Glutamatergic neuron (in vitro differentiated cells): ENCODE measurements at regions not wholly inside any gene's neighbourhood (a gene's known extent, or its start where the extent isn't known, plus 50 kb on each side); places are given as distances from the start of the nearest gene placed in this dataset.

Source experiments
- DNase-seq: peaks from one replicate; pipeline ENCODE4 v3.0.0; 2022
- H3K27ac Mint-ChIP-seq: one replicate; pipeline ENCODE4 v1.8.0; 2020; ENCODE audit warnings: mild to moderate bottlenecking, mixed read lengths, inconsistent platforms; ENCODE audit not compliant: unreplicated experiment
- H3K27me3 Mint-ChIP-seq: one replicate; pipeline ENCODE4 v1.8.0; 2020; ENCODE audit warnings: mild to moderate bottlenecking, moderate library complexity, mixed read lengths, inconsistent platforms; ENCODE audit not compliant: unreplicated experiment
- H3K36me3 Mint-ChIP-seq: one replicate; pipeline ENCODE4 v1.8.0; 2020; ENCODE audit warnings: mild to moderate bottlenecking, mixed read lengths, inconsistent platforms; ENCODE audit not compliant: unreplicated experiment
- H3K4me1 Mint-ChIP-seq: one replicate; pipeline ENCODE4 v1.8.0; 2020; ENCODE audit warnings: mild to moderate bottlenecking, low read depth, mixed read lengths, inconsistent platforms; ENCODE audit not compliant: unreplicated experiment
- H3K4me3 Mint-ChIP-seq: one replicate; pipeline ENCODE4 v1.8.0; 2020; ENCODE audit warnings: mild to moderate bottlenecking, mixed read lengths, inconsistent platforms; ENCODE audit not compliant: unreplicated experiment
- H3K9me3 Mint-ChIP-seq: one replicate; pipeline ENCODE4 v1.8.0; 2020; ENCODE audit warnings: mild to moderate bottlenecking, moderate library complexity, mixed read lengths, inconsistent platforms; ENCODE audit not compliant: unreplicated experiment
- CTCF ChIP-seq: fragments of 200-600 bp; sonication (generic); IDR thresholded peaks from one replicate; pipeline ENCODE4 v1.5.0; 2021; ENCODE audit not compliant: partially characterized antibody, unreplicated experiment

GRCh38 chr12:60014436-60014835, 418.6 kb downstream of the SLC16A7 start:
- Mint-ChIP-seq H3K27me3 (peaks cover 2% of the 10 kb centered on the region), H3K9me3 (no peaks in the 10 kb centered on the region), H3K36me3 (no peaks in the 10 kb centered on the region), H3K4me3 (no peak overlapping the region), H3K27ac (no peak overlapping the region), H3K4me1 (no peaks in the 10 kb centered on the region)
- TF ChIP-seq CTCF: no peak
- no peak for DNase-seq

- H3K4me3 Mint-ChIP-seq: no peak overlapping the region
- no peak for TF ChIP-seq CTCF
- H3K27ac Mint-ChIP-seq: no peak overlapping the region
- no peak for DNase-seq
- H3K4me1 Mint-ChIP-seq: no peaks in the 10 kb centered on the region
- no peaks in the 10 kb centered on the region for H3K9me3 Mint-ChIP-seq
- no peaks in the 10 kb centered on the region for H3K36me3 Mint-ChIP-seq
- H3K27me3 Mint-ChIP-seq: peaks cover 2% of the 10 kb centered on the region
Measured at GRCh38 chr12:60020068-60020467, 424.2 kb downstream of the SLC16A7 start.

GRCh38 chr12:60021235-60021634, 425.4 kb downstream of the SLC16A7 start:
- no peak for DNase-seq
- no peaks in the 10 kb centered on the region for H3K9me3 Mint-ChIP-seq
- H3K27me3 Mint-ChIP-seq: no peaks in the 10 kb centered on the region
- TF ChIP-seq CTCF: no peak
- no peaks in the 10 kb centered on the region for H3K36me3 Mint-ChIP-seq
- H3K4me3 Mint-ChIP-seq: no peak overlapping the region
- H3K27ac Mint-ChIP-seq: no peak overlapping the region
- H3K4me1 Mint-ChIP-seq: no peaks in the 10 kb centered on the region

- no peaks in the 10 kb centered on the region for H3K27me3 Mint-ChIP-seq
- no peak for DNase-seq
- no peaks in the 10 kb centered on the region for H3K9me3 Mint-ChIP-seq
- H3K36me3 Mint-ChIP-seq: no peaks in the 10 kb centered on the region
- H3K4me1 Mint-ChIP-seq: no peaks in the 10 kb centered on the region
- no peak for TF ChIP-seq CTCF
- H3K4me3 Mint-ChIP-seq: no peak overlapping the region
- no peak overlapping the region for H3K27ac Mint-ChIP-seq
Measured at GRCh38 chr12:60027266-60027665, 431.4 kb downstream of the SLC16A7 start.

GRCh38 chr12:60034147-60034546, 438.3 kb downstream of the SLC16A7 start:
- no peak overlapping the region for H3K4me3 Mint-ChIP-seq
- H3K4me1 Mint-ChIP-seq: no peaks in the 10 kb centered on the region
- H3K9me3 Mint-ChIP-seq: peaks cover 4% of the 10 kb centered on the region
- no peak for TF ChIP-seq CTCF
- H3K36me3 Mint-ChIP-seq: peaks cover 14% of the 10 kb centered on the region
- no peak overlapping the region for H3K27ac Mint-ChIP-seq
- H3K27me3 Mint-ChIP-seq: no peaks in the 10 kb centered on the region
- no peak for DNase-seq
